ENCODE measurements at regions not wholly inside any gene's neighbourhood (a gene's known extent, or its start where the extent isn't known, plus 50 kb on each side); places are given as distances from the start of the nearest gene placed in this dataset.
"Not testable (repeated sequence)": the region's sequence is repeated elsewhere in the genome, so short reads cannot be mapped to it uniquely, and the experiment has no call there.

DNA sequence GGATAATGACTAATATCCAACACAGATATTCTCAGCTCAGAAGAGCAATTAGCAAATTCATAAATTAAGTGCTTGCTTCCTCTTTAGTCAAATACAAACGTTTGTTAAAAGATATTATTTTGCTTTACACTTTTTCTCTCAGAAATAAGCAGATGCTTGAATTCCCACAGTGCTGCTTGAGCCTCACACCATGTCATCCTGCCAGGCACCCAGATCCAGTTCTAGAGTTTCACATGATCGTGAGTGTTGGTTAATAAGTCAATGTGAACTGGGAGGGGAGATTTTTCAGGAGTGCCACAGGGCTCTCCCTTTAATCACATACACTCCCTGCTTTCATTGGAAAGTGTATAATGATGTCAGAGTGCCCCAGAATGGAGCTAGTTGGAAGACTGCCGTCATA, 352.0 kb downstream of the OR4F29 start:
- DNase-seq = not testable (repeated sequence)

DNA sequence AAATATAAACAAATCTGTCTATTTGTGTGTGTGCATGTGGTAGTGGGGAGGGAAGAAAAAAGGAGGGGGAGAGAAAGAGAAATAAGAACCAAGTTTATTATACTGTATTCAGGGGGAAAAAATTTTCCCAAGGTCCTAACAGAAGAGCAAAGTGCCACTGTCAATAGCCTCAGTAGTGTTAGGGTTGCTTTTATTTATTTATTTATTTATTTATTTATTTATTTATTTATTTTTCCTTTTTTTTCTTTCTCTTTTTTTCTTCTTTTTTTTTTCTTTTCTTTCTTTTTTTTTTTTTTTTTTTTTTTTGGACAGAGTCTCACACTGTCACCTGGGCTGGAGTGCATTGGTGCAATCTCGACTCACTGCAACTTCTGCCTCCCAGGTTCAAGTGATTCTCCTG, 352.7 kb downstream of the OR4F29 start:
- DNase-seq = not testable (repeated sequence)

DNA sequence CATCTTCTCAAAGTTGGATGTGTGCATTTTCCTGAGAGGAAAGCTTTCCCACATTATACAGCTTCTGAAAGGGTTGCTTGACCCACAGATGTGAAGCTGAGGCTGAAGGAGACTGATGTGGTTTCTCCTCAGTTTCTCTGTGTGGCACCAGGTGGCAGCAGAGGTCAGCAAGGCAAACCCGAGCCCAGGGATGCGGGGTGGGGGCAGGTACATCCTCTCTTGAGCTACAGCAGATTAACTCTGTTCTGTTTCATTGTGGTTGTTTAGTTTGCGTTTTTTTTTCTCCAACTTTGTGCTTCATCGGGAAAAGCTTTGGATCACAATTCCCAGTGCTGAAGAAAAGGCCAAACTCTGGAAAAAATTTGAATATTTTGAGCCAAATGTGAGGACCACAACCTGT, 360.2 kb downstream of the OR4F29 start:
- DNase-seq = not testable (repeated sequence)

DNA sequence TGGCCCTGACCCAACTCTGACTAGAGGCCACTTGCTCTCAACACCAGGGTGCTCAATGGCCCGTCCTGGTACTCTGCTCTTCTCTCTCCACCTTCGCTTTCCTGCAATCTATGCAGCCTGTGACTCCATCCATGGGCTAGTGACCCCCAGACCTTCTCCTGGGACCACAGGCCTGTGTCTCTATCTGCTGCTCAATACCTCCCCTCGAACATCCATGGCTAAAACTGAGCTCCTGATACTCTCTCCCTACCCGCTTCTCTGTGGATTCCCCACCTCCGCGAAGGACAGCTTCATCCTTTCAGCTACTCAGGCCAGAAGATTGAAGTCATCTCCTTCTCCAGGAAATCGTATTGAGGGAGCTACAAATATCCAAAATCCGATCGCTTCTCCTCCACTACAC, 363.4 kb downstream of the OR4F29 start:
- DNase-seq = not testable (repeated sequence)

GRCh38 chr1:79152-79551, 372.3 kb downstream of the OR4F29 start:
- not testable (repeated sequence) for DNase-seq

DNA sequence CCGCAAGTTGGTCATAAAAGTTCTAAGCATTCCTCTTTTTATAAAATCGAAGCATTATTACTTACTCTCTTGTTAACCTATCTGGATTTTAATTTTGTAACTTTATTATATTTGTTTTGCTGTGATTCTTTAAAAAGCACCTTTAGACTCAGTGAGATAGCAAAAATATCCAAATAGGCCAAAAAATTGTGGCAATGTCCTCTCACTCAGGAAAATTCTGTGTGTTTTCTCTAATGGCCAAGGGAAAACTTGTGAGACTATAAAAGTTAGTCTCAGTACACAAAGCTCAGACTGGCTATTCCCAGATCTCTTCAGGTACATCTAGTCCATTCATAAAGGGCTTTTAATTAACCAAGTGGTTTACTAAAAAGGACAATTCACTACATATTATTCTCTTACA, 386.4 kb downstream of the OR4F29 start, which contains the start of gene OR4F5:
OR4F5 (plus strand) TSS at position 301 of the 400 bp plus-strand sequence.
- not testable (repeated sequence) for DNase-seq

GRCh38 chr1:56014-56531, 395.4 kb downstream of the OR4F29 start:
- DNase-seq = not testable (repeated sequence)

DNA sequence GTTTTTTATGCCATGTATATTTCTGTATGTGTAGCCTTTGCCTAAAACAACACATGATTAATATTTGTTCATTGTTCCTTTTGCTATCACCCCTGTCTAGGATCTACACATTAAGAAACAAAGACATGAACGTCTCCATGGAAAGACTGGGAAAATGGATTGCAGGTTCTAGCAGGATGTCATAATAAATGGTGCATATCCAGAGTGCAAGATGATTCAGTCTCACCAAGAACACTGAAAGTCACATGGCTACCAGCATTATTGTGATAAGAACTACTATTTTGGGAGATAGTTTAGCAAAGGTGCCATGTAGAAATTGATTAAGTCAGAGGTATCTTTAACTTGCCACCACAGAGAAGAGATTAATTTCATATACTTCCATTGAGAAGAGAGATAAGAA, 398.3 kb downstream of the OR4F29 start:
- DNase-seq = not testable (repeated sequence)

DNA sequence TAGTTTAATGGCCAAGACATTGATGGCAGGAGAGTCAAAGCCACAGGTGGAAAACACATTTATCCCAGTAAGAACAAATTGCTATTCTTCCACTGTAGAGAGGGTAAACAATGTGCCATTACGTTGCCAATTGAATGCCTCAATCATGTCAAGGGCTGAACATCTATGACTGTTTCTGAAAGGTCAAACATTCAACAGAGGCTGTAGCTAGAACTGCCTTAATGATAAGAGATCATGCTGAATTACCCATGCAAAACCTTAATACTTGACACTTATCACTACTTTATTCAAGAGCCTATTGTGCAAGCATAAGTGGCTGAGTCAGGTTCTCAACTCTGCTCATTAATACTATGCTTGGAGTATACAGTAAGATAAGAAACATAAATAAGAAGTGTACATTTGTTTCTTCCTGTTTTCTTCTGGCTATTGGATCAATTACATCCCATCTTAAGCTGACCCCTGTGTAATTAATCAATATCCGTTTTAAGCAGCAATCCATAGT, 409.5 kb downstream of the OR4F29 start:
- not testable (repeated sequence) for DNase-seq

DNA sequence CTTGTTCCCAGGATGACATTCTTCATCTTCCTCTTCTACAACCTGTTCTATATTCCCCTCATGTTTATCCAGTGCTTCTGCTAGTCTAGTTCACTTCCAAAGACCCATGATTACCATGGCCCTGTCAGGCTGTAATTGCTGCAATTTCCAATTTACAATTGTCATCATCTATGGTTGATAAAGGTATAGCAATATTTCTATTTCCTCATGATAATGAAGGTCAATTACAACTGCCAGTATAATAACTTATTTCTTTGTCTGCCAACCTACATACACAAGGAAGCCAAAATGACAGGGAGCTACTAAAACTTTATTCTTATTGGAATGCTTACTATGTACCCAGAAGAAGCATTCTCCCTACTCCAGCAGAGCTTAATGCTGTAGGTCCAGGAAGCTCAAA, 410.3 kb downstream of the OR4F29 start:
- not testable (repeated sequence) for DNase-seq

- not testable (repeated sequence) for DNase-seq
These were observed 422.3 kb downstream of the OR4F29 start for GRCh38 chr1:29183-29582.

- DNase-seq = not testable (repeated sequence)
These were observed 434.2 kb downstream of the OR4F29 start for GRCh38 chr1:17298-17697.

GRCh38 chr1:16025-16424, 435.5 kb downstream of the OR4F29 start:
- DNase-seq = not testable (repeated sequence)

DNA sequence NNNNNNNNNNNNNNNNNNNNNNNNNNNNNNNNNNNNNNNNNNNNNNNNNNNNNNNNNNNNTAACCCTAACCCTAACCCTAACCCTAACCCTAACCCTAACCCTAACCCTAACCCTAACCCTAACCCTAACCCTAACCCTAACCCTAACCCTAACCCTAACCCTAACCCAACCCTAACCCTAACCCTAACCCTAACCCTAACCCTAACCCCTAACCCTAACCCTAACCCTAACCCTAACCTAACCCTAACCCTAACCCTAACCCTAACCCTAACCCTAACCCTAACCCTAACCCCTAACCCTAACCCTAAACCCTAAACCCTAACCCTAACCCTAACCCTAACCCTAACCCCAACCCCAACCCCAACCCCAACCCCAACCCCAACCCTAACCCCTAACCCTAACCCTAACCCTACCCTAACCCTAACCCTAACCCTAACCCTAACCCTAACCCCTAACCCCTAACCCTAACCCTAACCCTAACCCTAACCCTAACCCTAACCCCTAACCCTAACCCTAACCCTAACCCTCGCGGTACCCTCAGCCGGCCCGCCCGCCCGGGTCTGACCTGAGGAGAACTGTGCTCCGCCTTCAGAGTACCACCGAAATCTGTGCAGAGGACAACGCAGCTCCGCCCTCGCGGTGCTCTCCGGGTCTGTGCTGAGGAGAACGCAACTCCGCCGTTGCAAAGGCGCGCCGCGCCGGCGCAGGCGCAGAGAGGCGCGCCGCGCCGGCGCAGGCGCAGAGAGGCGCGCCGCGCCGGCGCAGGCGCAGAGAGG, 441.3 kb downstream of the OR4F29 start:
- not testable (repeated sequence) for DNase-seq
